KMS-11 (cell line): ENCODE measurements at regions not wholly inside any gene's neighbourhood (a gene's known extent, or its start where the extent isn't known, plus 50 kb on each side); places are given as distances from the start of the nearest gene placed in this dataset.

Experiments
- H2AFZ ChIP-seq: fragments of 200-600 bp; sonication (generic); 2 replicates; pipeline ENCODE4 v1.6.1; 2016; ENCODE audit warnings: antibody characterized with exemption, mixed run types, low read depth
- H3K27ac ChIP-seq: fragments of 200-600 bp; sonication (generic); 2 replicates; pipeline ENCODE4 v1.6.1; 2016; ENCODE audit warnings: mild to moderate bottlenecking, mixed run types
- H3K27me3 ChIP-seq: fragments of 200-600 bp; sonication (generic); 2 replicates; pipeline ENCODE4 v1.6.1; 2017; ENCODE audit warnings: mild to moderate bottlenecking, low read depth, mixed run types, moderate library complexity; ENCODE audit not compliant: insufficient read depth
- H3K36me3 ChIP-seq: fragments of 200-600 bp; sonication (generic); 2 replicates; pipeline ENCODE4 v1.6.1; 2017; ENCODE audit warnings: mild to moderate bottlenecking, mixed run types; ENCODE audit not compliant: insufficient read depth
- H3K4me1 ChIP-seq: fragments of 200-600 bp; sonication (generic); 2 replicates; pipeline ENCODE4 v1.6.1; 2016; ENCODE audit warnings: mild to moderate bottlenecking, low read depth, mixed run types; ENCODE audit not compliant: poor library complexity, severe bottlenecking
- H3K4me2 ChIP-seq: fragments of 200-600 bp; sonication (generic); 2 replicates; pipeline ENCODE4 v1.7.0; 2016; ENCODE audit warnings: mild to moderate bottlenecking, mixed run types
- H3K4me3 ChIP-seq: fragments of 200-600 bp; sonication (generic); IDR thresholded peaks from 2 replicates; pipeline ENCODE4 v1.6.1; 2017; ENCODE audit warnings: low read depth, low read length, mixed read lengths; ENCODE audit not compliant: insufficient read depth
- H3K79me2 ChIP-seq: fragments of 200-600 bp; sonication (generic); 2 replicates; pipeline ENCODE4 v1.6.1; 2016; ENCODE audit warnings: low read depth, mixed run types; ENCODE audit not compliant: insufficient read depth
- H3K9ac ChIP-seq: fragments of 200-600 bp; sonication (generic); 2 replicates; pipeline ENCODE4 v1.6.1; 2016; ENCODE audit warnings: mild to moderate bottlenecking, mixed run types
- H4K20me1 ChIP-seq: fragments of 200-600 bp; sonication (generic); 2 replicates; pipeline ENCODE4 v1.6.1; 2016; ENCODE audit warnings: mild to moderate bottlenecking, mixed run types; ENCODE audit not compliant: insufficient read depth
- CTCF ChIP-seq: fragments of 200-600 bp; sonication (generic); conservative IDR thresholded peaks from 2 replicates; pipeline ENCODE4 v1.6.1; 2017; ENCODE audit warnings: low read depth, mild to moderate bottlenecking, antibody characterized with exemption, low read length, moderate library complexity, mixed read lengths

DNA sequence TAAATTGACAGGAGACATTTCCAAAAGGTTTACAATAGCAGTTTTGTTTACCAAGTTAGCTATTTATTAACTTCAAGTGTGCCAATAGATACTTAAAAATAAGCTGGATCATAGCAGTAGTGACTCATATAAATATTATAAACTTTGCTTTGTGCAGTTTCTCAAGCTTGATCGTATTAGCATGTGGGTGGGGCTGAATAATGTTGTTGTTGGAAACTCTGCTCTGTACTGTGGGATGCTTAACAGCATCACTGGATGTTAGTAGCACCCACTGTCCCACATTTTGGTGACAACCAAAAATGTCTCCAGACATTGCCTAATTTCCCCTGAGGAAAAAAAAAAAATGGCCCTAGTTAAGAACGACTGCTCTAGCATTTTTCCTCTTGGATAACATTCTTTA, 855.2 kb upstream of the ADGRL3 start:
- Histone ChIP-seq H3K79me2 (no peaks in the 10 kb centered on the region), H3K4me2 (no peak overlapping the region), H3K4me3 (no peak overlapping the region), H2AFZ (no peak overlapping the region), H3K36me3 (no peaks in the 10 kb centered on the region), H3K4me1 (no peaks in the 10 kb centered on the region), H3K27ac (no peak overlapping the region), H3K9ac (no peak overlapping the region), H3K27me3 (no peaks in the 10 kb centered on the region), H4K20me1 (no peaks in the 10 kb centered on the region)
- TF ChIP-seq CTCF, result no peak

- Histone ChIP-seq H3K79me2 (no peaks in the 10 kb centered on the region), H4K20me1 (no peaks in the 10 kb centered on the region), H3K4me3 (no peak overlapping the region), H3K27me3 (no peaks in the 10 kb centered on the region), H3K27ac (no peak overlapping the region), H3K36me3 (no peaks in the 10 kb centered on the region), H2AFZ (no peak overlapping the region), H3K9ac (no peak overlapping the region), H3K4me1 (no peaks in the 10 kb centered on the region), H3K4me2 (no peak overlapping the region)
- no peak for TF ChIP-seq CTCF
Observed at GRCh38 chr4:60345392-60345791, 854.7 kb upstream of the ADGRL3 start.

GRCh38 chr4:60359746-60360367, 840.3 kb upstream of the ADGRL3 start:
- H3K27me3 ChIP-seq, result no peaks in the 10 kb centered on the region

GRCh38 chr4:60365176-60365575, 835.0 kb upstream of the ADGRL3 start:
- no peak for TF ChIP-seq CTCF
- Histone ChIP-seq H3K9ac (no peak overlapping the region), H3K4me1 (no peaks in the 10 kb centered on the region), H4K20me1 (no peaks in the 10 kb centered on the region), H3K4me3 (no peak overlapping the region), H3K79me2 (no peaks in the 10 kb centered on the region), H3K36me3 (no peaks in the 10 kb centered on the region), H3K27ac (no peak overlapping the region), H3K27me3 (no peaks in the 10 kb centered on the region), H2AFZ (no peak overlapping the region), H3K4me2 (no peak overlapping the region)

More at GRCh38 chr4:60359746-60360367, 840.3 kb upstream of the ADGRL3 start:
- no peak overlapping the region for H3K27ac ChIP-seq
- no peak overlapping the region for H3K4me2 ChIP-seq
- no peaks in the 10 kb centered on the region for H3K4me1 ChIP-seq
- H3K9ac ChIP-seq, result no peak overlapping the region
- no peak for TF ChIP-seq CTCF
- no peaks in the 10 kb centered on the region for H4K20me1 ChIP-seq
- H3K4me3 ChIP-seq, result no peak overlapping the region
- H2AFZ ChIP-seq, result no peak overlapping the region
- H3K79me2 ChIP-seq, result no peaks in the 10 kb centered on the region
- H3K36me3 ChIP-seq, result no peaks in the 10 kb centered on the region
